CD4-positive, alpha-beta T cell treated with Interleukin-15 for 1 hour (primary cell): ENCODE measurements at regions not wholly inside any gene's neighbourhood (a gene's known extent, or its start where the extent isn't known, plus 50 kb on each side); places are given as distances from the start of the nearest gene placed in this dataset.
"Not testable (repeated sequence)": the region's sequence is repeated elsewhere in the genome, so short reads cannot be mapped to it uniquely, and the experiment has no call there.

ENCODE experiments used
- DNase-seq: peaks from one replicate; pipeline ENCODE4 v3.0.0-alpha.2; 2020

DNA sequence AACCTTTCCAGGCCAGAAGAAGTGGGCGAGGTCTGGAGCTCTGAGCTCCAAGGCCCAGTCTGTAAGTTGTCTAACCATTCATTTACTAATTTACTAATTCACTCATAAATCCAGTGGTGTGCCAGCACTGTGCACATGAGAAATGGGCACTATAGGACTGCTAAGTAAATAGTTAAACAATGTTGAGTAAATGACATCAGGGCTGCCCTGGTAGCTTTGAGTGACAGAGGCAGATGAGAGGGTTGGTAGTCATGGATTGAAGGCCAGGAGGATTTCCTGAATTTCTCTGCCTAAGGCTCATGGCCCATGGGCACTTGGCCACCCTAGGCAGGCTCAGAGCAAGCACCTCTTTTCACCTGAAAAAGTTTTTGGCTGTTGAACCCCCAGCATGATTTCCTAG, 216.9 kb upstream of the RXFP2 start:
- DNase-seq: no peak

DNA sequence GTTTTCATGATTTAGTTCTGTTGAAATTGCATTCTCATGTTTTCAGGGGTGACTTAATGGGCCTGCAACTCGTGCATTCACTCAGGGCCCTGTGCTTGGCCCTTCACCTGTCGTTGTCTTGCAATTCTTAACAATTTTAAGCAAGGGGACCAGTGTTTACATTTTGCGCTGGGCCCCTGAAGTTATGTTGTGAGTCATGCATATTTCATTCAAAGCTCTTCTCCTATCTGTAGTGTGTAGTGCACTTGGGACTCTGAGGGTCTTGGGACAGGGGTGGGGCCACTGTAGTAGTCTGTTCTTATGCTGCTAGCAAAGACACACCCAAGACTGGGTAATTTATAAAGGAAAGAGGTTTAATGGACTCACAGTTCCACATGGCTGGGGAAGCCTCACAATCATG, 211.2 kb upstream of the RXFP2 start:
- DNase-seq: no peak

DNA sequence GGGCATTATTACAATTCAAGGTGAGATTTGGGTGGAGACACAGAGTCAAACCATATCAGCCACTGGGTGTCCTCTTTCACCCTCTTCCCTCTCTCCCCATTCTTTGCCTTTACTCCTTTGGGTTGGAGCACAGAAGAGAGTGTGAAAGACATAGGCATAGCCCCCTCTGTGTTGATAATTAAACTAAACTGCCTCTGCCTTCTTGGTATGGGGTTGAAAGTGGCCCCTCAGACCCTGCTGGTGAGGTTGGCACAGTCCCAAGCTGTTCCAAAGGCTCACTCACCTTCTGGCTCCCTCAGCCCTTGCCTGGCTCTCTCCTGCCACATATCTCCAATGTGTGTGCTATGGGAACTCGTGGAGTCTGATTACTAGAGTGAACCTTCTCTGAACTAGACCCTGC, 210.6 kb upstream of the RXFP2 start:
- DNase-seq: no peak

DNA sequence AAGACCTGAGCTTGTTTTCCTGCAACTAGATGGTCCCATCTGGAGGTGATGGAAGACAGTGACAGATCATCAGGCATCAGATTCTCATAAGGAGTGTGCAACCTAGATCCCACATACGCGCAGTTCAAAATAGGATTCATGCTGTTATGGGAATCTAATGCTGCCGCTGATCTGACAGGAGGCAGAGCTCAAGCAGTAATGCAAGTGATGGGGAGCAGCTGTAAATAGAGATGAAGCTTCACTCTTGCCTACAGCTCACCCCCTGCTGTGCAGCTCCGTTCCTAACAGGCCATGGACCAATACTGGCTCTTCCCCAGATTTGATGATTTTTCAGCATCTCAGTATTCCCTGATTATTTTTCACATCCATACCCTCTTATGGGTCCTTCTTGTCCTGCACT, 208.4 kb upstream of the RXFP2 start:
- DNase-seq: no peak

DNA sequence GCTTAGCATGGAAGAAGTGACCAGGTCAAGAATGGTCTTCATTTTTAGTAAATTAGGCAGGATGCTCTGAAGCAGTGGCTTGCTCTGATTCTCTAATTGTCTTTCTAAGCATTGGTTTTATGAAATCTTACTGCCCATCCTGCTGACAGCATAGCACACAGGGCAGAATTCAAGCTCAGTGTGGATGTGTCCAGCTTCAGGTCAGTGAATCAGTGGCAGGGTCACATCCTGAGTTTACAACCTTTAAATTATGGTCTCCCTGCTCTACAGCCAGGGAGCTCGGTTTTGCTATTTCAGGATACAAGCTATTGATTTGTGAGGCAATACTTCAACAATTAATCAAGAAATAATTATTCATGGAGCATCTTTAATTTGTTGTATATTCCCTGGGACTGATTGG, 202.3 kb upstream of the RXFP2 start:
- DNase-seq: no peak

DNA sequence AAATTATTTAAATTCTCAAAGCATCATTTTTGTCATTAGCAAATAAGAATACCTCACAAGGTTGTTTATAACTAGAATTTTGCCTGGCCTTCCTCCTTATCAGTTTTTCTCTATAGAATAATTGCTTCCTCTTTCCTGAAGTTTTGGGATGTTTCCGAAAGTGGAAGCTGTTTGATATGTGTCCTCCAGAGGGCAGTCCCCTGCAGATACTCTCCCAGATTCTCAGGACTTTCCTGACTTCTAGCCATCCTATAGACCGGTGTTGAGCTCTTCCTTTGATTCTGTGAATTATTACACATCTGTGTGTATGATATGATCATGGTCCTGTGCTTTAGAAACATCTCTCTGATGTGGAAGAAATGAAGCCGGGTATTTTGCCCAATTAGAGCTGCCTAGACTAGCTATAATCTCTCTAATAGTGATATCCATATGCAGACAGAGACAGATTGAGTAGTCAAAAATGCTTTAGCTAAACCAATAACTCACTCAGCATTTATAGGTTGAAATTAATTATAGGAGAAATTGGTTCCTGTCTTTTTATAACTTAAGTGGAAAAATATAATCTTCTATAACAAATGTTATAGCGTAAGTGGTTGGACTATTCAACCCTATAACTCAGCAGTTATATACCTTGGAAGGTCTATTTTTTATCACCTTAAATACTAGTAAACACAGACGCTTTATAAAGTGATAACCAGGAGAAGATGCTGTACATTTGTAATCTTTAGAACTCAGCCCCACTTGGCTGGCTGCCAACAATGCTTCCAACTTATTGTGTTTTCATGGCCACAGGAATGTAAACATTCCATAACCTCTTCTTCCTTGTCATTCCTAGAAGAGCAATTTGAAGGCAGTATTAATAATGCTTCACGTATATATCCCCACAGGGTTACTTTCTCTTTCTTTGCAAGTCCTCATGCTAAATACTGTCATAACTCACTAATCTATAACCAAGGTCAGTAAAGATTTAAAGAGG, 201.0 kb upstream of the RXFP2 start:
- DNase-seq: no peak

DNA sequence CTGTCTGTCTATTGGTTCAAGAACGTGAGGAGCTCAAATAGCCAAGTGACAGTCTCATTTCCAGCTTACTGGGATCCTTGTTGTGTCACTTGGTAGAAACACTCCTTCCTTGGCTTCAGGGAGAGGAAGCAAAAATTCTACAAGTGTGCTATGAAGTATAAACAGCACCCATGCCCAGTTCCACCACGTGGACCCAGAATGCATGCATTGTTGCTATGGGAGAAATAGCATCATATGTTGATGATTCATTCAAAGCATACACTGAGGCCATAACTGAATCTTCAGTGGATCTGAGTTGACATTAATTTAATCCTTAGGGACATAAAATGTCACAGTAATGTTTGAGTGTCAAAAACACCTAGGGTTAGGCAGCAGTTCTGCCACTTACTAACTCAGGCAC, 199.0 kb upstream of the RXFP2 start:
- DNase-seq: no peak

DNA sequence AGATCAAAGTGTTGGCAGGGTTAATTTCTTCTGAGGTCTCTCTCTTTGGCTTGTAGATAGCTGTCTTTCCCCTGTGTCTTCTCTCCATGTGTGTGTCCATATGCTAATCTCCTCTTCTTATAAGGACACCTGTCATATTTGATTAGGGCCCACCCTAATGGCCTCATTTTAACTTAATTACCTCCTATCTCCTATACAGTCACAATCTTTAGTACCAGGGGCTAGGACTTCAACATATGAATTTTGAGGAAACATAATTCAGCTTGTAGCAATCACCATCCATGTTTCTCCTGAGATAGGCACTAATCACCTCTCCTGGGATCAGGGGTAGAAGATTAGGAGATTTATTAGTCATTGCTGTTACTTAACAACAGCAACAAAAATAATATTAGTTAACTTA, 196.1 kb upstream of the RXFP2 start:
- DNase-seq: no peak

DNA sequence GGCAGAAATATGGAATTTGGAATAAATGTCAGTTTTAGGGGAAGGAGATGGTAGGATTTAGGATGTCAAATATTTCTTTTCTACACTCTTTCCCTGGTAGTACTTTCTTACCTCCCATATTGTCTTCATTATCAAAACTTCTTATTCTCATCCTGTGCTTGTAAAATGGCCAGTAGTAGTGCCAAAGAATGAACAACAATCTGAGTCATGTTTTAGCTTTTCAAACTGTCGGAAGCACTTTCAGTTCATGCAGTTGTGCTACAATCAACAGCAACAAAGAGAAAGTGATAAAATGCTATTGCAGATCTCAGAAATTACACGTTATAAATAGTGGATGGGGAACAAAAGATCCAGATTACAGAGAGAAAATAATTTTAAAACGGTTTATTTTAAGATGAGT, 193.7 kb upstream of the RXFP2 start:
- no peak for DNase-seq

DNA sequence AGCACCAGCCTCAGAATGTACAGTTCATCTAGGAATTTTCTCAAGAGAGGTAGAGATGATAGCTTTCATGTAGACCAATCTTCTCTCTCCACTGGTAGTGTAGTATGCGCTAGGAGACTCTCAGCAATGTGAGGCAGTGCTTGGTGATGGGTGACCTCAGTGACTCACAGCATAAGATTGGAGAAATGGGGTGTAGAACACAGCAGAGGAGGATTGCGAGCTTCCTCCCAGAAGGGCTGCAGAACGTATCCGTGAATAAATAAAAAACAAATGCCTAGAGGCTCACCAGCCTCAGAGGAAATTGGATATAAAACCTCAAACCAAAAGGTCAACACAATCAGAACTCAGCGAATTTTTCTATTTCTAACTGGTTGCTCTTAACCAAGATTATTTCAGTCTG, 182.9 kb upstream of the RXFP2 start:
- no peak for DNase-seq

DNA sequence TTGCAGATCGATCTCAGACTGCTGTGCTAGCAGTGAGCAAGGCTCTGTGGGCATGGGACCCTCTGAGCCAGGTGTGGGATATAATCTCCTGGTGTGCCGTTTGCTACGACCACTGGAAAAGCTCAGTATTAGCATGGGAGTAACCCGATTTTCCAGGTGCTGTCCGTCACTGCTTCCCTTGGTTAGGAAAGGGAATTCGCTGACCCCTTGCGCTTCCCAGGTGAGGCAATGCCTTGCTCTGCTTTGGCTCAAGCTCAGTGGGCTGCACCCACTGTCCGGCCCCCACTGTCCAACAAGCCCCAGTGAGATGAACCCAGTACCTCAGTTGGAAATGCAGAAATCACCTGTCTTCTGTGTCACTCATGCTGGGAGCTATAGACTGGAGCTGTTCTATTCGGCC, 155.1 kb upstream of the RXFP2 start:
- DNase-seq: not testable (repeated sequence)

DNA sequence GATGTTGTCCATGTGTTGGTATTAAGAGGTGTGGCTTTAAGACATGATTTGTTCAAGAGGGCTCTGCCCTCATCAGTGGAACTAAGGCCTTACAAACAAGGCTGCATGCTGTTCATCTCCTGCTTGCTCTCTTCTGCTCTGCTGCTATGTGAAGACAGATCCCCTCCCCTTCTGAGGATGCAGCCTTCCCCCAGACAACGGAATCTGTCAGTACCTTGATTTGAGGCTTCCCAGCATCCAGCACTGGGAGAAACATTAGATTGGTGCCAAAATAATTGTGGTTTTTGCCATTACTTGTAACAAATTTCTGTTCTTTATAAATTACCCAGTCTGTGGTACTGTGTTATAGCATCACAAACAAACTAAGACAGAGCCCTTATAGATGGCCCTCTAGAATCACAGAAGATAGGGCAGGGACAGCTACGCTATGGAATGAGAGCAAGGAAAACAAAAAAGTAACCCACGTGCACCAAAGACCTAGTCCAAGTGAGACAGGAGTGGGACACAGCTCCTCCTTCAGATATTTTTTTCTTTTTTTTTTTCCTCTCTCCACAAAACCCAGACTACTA, 151.5 kb upstream of the RXFP2 start:
- no peak for DNase-seq

DNA sequence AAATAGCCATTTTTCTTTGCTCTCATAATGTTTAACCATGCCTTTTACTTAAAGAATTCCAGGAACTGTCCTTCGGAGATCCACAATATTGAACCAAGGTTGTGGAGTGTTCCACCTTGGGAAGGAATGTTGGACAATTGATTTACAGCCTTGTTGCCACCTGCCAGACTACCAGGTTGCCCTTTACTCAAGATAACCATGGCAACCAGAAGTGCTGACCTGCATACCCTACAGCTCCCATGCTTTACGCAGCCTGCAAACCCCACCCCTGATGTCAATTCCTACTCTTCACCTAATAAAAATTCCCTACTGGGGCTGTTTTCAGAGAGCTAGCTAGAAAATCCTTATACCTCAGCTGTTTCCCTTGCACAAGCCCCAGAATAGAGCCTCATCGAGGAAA, 151.0 kb upstream of the RXFP2 start:
- no peak for DNase-seq

DNA sequence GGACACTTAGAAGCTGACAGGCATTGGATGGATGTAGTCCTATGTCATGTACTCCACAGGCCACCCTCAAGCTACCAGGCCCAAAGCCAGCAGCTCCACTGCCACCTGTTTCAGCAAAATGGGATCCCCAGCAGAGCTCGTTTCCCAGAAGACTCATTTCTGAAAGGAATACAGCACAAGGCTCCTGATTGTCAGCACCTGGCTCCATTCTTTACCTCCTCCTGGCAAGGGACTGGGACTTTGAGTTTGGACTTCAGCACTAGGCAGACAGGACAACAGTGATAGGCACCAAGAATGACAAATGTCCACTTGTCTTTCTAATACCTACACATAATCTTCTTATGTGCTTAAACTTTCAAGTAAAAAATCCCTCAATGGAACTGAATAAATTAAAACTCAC, 150.4 kb upstream of the RXFP2 start:
- DNase-seq: no peak

DNA sequence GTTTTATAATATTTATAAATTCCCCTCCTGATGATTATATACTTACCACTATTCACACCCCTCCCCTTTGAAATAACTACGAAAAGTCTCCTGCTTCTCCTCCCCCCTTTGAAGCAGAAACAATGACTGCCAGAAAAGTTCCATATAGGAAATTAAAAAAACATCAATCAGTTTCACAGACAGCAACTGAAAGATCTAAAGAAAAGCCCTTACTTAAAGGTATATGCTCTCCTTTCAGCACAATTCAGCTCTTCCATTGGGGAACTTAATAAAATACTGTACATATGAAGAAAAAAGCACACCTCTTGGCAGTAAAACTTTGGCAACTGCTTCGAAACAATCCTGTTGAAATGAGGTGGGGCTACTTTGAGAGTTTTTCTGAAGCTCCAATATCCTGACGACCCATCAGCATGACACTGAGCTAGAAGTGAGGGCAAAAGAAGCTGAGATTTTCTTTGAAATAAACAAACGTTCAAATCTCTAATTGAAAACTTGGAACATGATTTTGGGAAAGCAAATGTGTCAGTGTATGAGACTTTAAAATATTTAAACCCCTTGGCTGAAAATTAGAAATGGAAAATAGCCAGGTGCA, 147.6 kb upstream of the RXFP2 start:
- no peak for DNase-seq

DNA sequence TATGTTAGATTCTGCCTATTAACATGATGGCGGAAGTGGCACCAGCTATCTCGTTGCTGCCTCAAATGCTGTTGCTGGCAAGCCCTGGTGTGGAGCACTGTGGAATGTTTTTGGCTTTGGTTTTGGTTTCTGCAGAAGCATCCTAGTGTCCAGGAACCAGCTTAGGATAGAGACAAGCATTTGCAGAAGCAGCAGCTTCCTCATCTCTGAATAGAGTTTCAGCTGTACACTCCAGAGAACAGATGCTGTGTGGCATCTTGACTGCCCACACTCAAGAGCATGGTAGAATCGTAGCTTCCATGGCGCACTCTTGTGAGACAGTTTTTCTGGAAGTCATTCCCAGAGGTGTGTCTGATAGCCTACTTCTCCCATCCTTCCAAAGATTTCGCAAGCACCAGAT, 145.3 kb upstream of the RXFP2 start:
- no peak for DNase-seq

DNA sequence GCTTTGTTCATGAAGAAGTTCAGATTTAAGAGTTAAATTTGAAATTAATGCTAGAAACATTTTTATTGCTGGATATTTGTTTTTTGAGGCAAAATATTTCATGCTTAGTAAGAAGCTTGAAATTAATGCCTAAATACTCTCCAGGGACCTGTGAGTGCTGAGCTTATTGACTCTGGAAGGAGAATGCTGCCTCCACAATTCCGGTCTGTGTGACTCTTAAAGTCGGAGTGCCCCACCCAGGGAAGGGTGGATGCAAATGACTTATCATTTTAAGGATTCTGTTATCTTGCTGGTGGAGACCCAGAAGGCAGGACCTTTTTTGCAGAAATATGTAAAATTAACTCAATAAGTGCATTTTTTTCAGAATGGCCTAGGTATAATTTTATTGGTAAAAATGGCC, 143.8 kb upstream of the RXFP2 start:
- DNase-seq: no peak

DNA sequence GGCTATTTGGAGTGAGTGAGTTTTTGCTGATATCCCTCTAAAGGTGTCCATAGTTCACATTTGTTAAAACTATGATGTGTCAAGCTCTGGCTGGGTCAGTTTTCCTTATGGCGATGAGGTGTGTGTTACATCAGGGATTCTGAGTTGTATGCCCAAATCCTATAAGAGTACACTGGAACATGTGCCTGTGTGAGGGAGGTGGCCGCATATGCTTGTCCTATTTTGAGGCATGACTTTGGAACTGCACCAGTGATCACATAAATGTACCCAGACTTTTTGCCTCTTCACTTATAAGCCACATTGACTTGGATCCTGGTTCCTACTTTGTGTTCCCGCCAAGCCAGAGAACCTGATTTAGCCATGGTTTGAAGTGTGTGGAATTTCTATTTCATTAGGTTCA, 140.3 kb upstream of the RXFP2 start:
- DNase-seq: no peak

DNA sequence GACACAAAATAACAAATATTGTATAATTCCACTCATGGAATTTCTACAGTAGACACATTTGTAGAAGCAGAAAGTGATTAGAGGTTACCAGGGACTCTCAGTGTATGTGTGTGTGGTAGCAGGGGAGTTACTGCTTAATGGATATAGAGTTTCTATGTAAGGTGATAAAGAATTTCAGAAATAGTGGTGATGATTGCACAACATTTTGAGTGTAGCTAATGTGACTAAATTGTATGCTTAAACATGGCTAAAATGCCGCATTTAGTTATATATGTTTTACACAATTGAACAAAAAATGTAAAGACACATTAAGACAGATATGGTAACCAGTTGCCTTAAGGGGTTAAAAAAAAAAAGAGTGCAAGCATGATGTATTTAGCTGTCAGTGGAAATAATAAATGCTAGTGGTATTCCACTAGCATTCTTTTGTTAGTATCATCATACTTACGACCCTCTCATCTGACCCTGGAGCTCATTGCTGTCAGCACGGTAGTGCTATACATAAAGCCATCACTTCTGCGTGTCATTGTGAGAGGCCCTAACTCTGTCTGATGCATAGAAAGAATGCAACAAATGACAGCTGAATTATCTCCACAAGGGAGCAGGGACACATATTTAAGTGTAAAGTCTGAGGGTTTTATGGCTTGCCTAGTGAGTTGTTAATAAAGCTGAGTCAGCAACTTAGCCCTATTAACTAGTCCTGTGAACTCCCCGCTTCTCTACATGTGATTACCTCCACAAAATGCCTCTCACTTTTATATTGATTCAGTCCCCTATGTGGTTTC, 134.1 kb upstream of the RXFP2 start:
- no peak for DNase-seq

DNA sequence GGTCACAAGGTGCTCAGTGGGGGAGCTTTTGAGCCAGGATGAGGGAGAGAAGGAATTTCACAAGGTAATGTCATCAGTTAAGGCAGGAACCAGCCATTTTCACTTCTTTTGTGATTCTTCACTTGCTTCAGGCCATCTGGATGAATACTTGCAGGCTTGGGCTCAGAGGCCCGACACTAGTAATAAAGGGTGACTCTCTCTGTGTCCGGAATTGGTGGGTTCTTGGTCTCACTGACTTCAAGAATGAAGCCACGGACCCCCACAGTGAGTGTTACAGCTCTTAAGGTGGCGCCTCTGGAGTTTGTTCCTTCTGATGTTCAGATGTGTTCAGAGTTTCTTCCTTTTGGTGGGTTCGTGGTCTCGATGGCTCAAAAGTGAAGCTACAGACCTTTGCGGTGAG, 131.8 kb upstream of the RXFP2 start:
- not testable (repeated sequence) for DNase-seq

DNA sequence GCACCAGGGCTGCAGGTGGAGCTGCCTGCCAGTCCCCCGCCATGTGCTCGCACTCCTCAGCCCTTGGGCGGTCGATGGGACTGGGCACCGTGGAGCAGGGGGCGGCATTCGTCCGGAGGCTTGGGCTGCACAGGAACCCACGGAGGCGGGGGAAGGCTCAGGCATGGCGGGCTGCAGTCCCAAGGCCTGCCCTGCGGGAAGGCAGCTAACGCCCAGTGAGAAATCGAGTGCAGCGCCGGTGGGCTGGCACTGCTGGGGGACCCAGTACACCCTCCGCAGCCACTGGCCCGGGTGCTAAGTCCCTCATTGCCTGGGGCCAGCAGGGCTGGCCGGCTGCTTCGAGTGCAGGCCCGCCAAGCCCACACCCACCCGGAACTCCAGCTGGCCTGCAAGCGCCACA, 130.5 kb upstream of the RXFP2 start:
- DNase-seq: not testable (repeated sequence)

DNA sequence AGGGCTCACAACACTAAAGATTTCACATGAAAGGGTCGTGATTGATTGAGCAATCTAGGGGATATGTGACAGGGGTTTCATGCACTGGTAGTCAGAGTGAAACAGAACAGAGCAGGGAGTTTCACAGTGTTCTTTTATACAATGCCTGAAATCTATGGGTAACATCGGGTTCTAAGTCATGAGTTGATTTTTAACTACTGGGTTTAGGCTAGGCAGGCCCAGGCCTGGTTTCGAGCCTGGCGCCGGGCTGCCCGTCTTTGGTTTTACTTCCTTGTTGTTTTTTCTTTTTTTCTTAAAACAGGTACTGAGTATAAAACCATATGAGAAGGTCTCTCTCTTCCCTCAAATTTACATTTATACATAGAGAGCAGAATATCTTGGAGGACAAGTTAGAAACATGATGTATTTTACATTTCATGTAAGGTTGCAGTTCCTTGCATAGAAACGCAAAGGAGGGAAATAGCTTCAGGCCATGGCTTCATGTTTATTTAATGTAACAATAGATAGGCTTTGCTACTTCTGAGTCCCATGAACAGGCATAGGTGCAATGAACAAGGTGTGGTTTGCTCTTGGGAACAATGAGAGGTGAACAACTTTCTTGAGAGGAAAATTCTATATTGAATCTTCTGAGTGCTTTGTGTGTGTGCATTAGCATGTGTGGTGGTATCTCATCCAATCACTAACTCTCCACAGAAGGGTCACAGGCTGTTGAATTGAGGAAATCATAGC, 128.9 kb upstream of the RXFP2 start:
- DNase-seq: no peak

DNA sequence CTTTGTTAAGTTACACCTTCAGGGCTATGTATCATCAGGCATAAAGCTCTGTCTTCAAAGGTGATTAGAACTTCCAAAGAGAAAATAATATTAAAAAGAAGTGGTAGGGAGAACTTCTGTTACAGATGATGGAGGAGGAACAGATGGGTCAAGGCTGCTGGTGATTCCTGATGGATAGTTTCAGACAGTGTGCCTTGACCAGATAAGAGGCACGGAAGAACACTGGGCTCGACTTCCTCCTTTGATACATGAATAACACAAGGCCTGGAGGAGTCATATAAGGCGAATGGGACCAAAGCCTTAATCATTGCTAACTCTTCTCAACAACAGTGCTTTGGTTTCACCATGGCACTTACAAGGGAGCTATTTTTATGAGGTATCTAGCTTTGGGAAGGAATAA, 128.1 kb upstream of the RXFP2 start:
- no peak for DNase-seq
